ENCODE measurements at regions not wholly inside any gene's neighbourhood (a gene's known extent, or its start where the extent isn't known, plus 50 kb on each side); places are given as distances from the start of the nearest gene placed in this dataset.

GRCh38 chr6:98998103-98998502 lies 50.4 kb upstream of the FBXL4 start:
- no peak overlapping the region for H3K4me2 ChIP-seq (ENCODE audit: low read length)
- H3K9me2 ChIP-seq (replicated peaks; ENCODE audit: control insufficient read depth, low read length) = no peaks in the 10 kb centered on the region
- no peaks in the 10 kb centered on the region for H3F3A ChIP-seq (ENCODE audit: control insufficient read depth, insufficient read depth)
- H3K36me3 ChIP-seq (ENCODE audit: control insufficient read depth, low read length) = no peaks in the 10 kb centered on the region
- H3K27me3 ChIP-seq (ENCODE audit: control insufficient read depth, low read length) = peaks cover 6% of the 10 kb centered on the region
- TF ChIP-seq CTCF (IDR thresholded peaks at IDR 0.05; ENCODE audit: low read depth, low read length, poor library complexity, severe bottlenecking) = no peak
- TF ChIP-seq EZH2phosphoT487 (IDR thresholded peaks at IDR 0.05; ENCODE audit: borderline replicate concordance, low read length) = no peak
- H3K9me3 ChIP-seq (ENCODE audit: control insufficient read depth, insufficient read depth, low read length) = no peaks in the 10 kb centered on the region
- H3K79me2 ChIP-seq (ENCODE audit: control insufficient read depth, low read length) = no peaks in the 10 kb centered on the region
- no peaks in the 10 kb centered on the region for H4K20me1 ChIP-seq (ENCODE audit: control insufficient read depth, insufficient read depth, low read depth, low read length)
- H3K27ac ChIP-seq (ENCODE audit: low read depth, low read length) = no peak overlapping the region
- H3K4me1 ChIP-seq (ENCODE audit: control insufficient read depth, low read length) = no peaks in the 10 kb centered on the region
- no peak overlapping the region for H3K4me3 ChIP-seq (ENCODE audit: low read length)
